ENCODE measurements at regions not wholly inside any gene's neighbourhood (a gene's known extent, or its start where the extent isn't known, plus 50 kb on each side); places are given as distances from the start of the nearest gene placed in this dataset.
"Not testable (repeated sequence)": the region's sequence is repeated elsewhere in the genome, so short reads cannot be mapped to it uniquely, and the experiment has no call there.

DNA sequence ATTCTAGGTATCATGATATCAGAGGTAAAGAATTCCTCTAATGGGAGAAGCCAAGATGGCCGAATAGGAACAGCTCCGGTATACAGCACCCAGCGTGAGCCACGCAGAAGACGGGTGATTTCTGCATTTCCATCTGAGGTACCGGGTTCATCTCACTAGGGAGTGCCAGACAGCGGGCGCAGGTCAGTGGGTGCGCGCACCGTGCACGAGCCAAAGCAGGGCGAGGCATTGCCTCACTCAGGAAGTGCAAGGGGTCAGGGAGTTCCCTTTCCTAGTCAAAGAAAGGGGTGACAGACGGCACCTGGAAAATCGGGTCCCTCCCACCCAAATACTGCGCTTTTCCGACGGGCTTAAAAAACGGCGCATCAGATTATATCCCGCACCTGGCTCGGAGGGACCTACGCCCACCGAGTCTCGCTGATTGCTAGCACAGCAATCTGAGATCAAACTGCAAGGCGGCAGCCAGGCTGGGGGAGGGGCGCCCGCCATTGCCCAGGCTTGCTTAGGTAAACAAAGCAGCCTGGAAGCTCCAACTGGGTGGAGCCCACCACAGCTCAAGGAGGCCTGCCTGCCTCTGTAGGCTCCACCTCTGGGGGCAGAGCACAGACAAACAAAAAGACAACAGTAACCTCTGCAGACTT is 70.4 kb upstream of the ALCAM start:
- not testable (repeated sequence) for DNase-seq

DNA sequence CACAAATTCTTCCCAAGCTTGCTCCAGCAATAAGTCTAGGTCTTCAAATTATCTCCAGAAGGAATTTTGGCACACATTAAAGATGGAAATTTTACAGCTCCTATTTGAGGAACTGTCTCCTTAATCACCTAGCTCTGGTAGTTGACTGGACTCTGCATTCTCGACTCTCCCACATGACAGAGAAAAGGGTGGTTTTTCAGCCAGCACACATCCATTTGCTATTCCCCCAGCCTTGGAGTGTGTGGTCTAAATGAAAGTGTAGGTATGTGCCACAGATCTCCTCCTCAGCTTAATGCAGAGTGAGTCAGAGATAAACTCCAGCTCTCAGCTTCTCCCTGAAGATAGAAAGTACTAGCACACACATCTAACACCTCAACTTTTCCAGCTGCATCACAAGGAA is 62.2 kb upstream of the ALCAM start:
- DNase-seq: no peak

DNA sequence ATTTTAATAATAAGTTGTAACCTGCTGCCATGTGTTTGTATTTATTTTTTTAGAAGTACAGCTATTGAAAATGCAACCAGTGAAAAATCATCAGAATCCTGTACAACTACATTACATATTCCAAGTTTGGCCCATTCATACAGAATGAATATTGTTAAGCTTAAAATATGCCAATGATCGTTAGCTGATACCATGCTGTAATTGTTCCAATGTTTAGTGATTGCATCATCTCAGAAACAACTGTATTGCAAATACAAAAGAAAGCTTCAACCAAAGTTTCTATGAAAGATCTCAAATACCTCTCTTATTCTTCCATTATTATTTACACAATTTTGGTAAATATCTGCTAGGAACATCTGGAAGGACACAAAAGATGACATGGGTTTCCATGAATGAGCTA is 51.6 kb upstream of the ALCAM start:
- no peak for DNase-seq

DNA sequence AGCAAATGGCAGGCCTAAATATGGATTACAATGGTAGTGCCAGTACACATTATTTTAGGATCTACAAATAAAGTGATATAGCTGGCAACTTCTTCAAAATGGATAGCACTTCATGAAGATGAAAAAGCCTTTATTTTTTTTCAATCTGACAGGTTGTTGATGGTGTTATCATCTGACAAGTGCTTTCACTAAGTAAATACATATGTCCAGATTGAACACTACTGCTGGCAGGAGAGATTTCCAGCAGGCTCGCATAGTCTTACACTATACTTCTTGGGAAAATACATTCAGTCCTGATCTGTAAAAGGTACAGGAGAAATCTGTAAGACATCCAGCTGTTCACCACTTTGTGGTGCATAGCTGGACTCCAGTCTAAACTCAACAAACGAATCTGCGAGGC is 50.9 kb upstream of the ALCAM start:
- no peak for DNase-seq

DNA sequence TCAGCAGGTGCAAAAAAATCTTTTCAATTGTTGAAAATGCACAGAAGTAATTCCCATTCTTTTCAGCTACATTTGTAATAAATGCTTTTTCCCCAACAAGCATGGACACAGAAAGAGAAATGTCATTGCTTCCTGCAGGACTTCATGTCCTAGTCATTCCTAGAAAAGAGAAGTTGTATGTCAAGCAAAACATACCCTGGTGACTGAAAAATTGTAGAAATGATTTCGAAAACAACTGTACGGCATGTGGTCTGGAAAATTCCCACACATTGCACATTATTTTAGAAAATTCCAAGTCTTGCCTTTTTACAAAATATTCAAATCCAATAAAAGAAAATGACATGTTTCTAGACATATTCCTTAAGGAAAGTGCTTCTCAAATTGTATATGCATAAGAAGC is 50.4 kb upstream of the ALCAM start:
- no peak for DNase-seq

All from NCI-H1092 (cell line).